Activated CD8-positive, alpha-beta T cell treated with anti-CD3 and anti-CD28 coated beads for 36 hours (primary cell): ENCODE measurements at regions not wholly inside any gene's neighbourhood (a gene's known extent, or its start where the extent isn't known, plus 50 kb on each side); places are given as distances from the start of the nearest gene placed in this dataset.
A peak's percentile ranks its signal among the peaks of the same experiment; 100 is the strongest.

Experiments
- ATAC-seq: fragments of 200-7000 bp; cut with Tn5 transposase; one replicate; pipeline ENCODE4 v1.10.0; 2021; ENCODE audit warnings: mild to moderate bottlenecking, moderate library complexity
- CTCF ChIA-PET: fragments of 350-600 bp; sonication (Branson Sonifier 250); formaldehyde crosslinking; loops from one replicate; lab custom pipeline; 2021; ENCODE audit warnings: antibody characterized with exemption; lab: Charles Lee
- POLR2A ChIA-PET: fragments of 350-600 bp; sonication (Branson Sonifier 250); formaldehyde crosslinking; loops from one replicate; lab custom pipeline; 2021; ENCODE audit warnings: antibody characterized with exemption; lab: Charles Lee
- DNase-seq: peaks from one replicate; pipeline ENCODE4 v3.0.0-alpha.2; 2020
- H3K27ac Mint-ChIP-seq: one replicate; pipeline ENCODE4 v1.8.0; 2021; ENCODE audit warnings: mild to moderate bottlenecking, mixed read lengths
- H3K27me3 Mint-ChIP-seq: one replicate; pipeline ENCODE4 v1.8.0; 2021; ENCODE audit warnings: mixed read lengths
- H3K36me3 Mint-ChIP-seq: one replicate; pipeline ENCODE4 v1.8.0; 2021; ENCODE audit warnings: low read depth, mixed read lengths
- H3K4me1 Mint-ChIP-seq: one replicate; pipeline ENCODE4 v1.8.0; 2021; ENCODE audit warnings: low read depth, mixed read lengths
- H3K4me3 Mint-ChIP-seq: one replicate; pipeline ENCODE4 v1.8.0; 2021; ENCODE audit warnings: mild to moderate bottlenecking, moderate library complexity, mixed read lengths
- H3K9me3 Mint-ChIP-seq: one replicate; pipeline ENCODE4 v1.8.0; 2021; ENCODE audit warnings: mixed read lengths
- intact Hi-C: fragments of 100-400 bp; cut with micrococcal nuclease; formaldehyde crosslinking; loops from one replicate; pipeline ENCODE4 v1.10.0; 2022
- TF ChIP-seq, protein P1 (sequence below): fragments of 200-600 bp; IDR thresholded peaks from one replicate; pipeline ENCODE4 v1.8.0; 2022; ENCODE audit warnings: antibody characterized with exemption, mild to moderate bottlenecking

DNA sequence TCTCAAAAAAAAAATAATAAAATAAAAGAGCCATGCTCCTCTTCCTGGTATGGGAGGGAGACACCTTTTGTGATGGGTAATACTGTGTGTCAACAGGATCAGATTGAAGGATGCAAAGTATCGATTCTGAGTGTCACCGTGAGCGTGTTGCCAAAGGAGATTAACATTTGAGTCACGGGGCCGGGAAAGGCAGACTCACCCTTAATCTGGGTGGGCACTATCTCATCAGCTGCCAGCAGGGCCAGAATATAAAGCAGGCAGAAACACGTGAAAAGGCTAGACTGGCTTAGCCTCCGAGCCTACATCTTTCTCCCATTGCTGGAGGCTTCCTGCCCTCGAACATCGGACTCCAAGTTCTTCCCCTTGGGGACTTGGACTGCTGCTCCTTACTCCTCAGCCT is 95.4 kb downstream of the SHOX start:
- Mint-ChIP-seq H3K9me3 (peaks cover 13% of the 10 kb centered on the region), H3K27me3 (no peaks in the 10 kb centered on the region), H3K4me3 (no peak overlapping the region), H3K36me3 (no peaks in the 10 kb centered on the region), H3K4me1 (no peaks in the 10 kb centered on the region), H3K27ac (no peak overlapping the region)
- POLR2A ChIA-PET = no interaction called here
- TF ChIP-seq, protein P1, sequence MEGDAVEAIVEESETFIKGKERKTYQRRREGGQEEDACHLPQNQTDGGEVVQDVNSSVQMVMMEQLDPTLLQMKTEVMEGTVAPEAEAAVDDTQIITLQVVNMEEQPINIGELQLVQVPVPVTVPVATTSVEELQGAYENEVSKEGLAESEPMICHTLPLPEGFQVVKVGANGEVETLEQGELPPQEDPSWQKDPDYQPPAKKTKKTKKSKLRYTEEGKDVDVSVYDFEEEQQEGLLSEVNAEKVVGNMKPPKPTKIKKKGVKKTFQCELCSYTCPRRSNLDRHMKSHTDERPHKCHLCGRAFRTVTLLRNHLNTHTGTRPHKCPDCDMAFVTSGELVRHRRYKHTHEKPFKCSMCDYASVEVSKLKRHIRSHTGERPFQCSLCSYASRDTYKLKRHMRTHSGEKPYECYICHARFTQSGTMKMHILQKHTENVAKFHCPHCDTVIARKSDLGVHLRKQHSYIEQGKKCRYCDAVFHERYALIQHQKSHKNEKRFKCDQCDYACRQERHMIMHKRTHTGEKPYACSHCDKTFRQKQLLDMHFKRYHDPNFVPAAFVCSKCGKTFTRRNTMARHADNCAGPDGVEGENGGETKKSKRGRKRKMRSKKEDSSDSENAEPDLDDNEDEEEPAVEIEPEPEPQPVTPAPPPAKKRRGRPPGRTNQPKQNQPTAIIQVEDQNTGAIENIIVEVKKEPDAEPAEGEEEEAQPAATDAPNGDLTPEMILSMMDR = no peak
- CTCF ChIA-PET = no interaction called here
- intact Hi-C loops = no loop called here
- DNase-seq (no peak), ATAC-seq (no peak)

DNA sequence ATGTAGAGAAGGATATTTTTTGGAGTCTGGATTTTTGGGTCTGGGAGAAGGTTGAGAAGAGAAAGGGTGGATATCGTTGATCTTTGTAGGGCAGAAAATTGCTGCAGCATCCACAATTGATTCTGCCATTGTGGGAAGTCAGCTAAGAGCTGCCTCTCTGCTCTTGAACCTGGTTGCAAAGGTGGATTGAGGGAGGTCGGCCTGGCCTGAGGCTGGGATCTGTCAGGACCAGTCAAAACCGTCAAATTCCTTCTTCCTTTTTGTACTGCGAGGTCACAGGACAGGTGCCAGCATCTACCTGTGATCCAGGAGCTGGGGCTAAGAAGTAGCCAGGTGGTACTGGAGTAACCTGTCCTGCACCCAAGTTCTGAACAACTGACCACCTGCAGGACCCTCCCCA is 93.7 kb downstream of the SHOX start:
- intact Hi-C loops = no loop called here
- Mint-ChIP-seq H3K27ac (no peak overlapping the region), H3K27me3 (no peaks in the 10 kb centered on the region), H3K9me3 (peaks cover 15% of the 10 kb centered on the region), H3K4me3 (no peak overlapping the region), H3K4me1 (no peaks in the 10 kb centered on the region), H3K36me3 (no peaks in the 10 kb centered on the region)
- ChIA-PET POLR2A (no interaction called here), CTCF (no interaction called here)
- TF ChIP-seq, protein P1 = no peak
- ATAC-seq = peak; percentile 27
- DNase-seq = no peak

DNA sequence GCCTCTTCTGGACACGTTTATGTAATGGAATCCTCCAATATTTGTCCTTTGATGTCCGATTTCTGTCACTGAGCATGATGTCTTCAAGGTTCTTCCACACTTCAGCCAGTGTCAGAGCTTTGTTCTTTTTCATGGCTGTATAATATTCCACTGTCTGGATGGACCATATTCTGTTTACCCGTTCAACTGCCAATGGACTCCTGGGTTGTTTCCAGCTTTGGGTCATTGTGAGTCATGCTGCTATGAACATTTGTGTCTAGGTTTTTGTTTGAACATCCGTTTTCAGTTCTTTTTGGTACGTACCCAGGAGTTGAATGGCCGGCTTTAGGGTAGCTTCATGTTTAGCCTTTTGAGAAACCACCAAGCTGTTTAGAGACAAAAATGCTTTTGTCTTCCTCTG is 93.2 kb downstream of the SHOX start:
- ATAC-seq = peak; percentile 20

DNA sequence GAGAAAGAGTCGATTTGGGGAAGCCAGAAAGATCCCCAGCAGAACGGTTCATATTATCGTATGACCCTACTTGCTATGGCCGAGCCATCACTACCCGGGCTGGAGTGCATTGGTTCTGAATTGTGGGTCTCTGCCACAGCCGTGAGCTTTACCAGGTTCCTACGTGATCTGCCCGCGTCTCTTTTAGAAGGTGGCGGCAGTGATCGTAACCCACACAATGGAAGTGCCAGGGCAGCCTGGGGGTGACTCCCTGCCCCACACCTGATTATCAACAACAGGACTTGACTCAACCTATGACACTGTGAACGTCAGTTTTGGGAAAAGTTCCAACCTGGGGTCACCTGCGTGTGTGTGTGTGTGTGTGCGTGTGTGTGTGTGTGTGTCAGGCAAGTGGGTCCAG is 90.8 kb downstream of the SHOX start:
- Mint-ChIP-seq H3K27me3 (no peaks in the 10 kb centered on the region), H3K9me3 (peaks cover 15% of the 10 kb centered on the region), H3K27ac (no peak overlapping the region), H3K36me3 (no peaks in the 10 kb centered on the region), H3K4me1 (no peaks in the 10 kb centered on the region), H3K4me3 (no peak overlapping the region)
- no peak for ATAC-seq
- no peak for DNase-seq
- POLR2A ChIA-PET = no interaction called here
- intact Hi-C loops = no loop called here
- TF ChIP-seq, protein P1 = no peak
- CTCF ChIA-PET = no interaction called here

More for the DNA sequence above, 93.2 kb downstream of the SHOX start:
- Mint-ChIP-seq H3K9me3 (peaks cover 15% of the 10 kb centered on the region), H3K27ac (no peak overlapping the region), H3K4me1 (no peaks in the 10 kb centered on the region), H3K27me3 (no peaks in the 10 kb centered on the region), H3K4me3 (no peak overlapping the region), H3K36me3 (no peaks in the 10 kb centered on the region)
- ChIA-PET CTCF (no interaction called here), POLR2A (no interaction called here)
- TF ChIP-seq, protein P1 = no peak
- DNase-seq = no peak
- intact Hi-C loops = no loop called here

DNA sequence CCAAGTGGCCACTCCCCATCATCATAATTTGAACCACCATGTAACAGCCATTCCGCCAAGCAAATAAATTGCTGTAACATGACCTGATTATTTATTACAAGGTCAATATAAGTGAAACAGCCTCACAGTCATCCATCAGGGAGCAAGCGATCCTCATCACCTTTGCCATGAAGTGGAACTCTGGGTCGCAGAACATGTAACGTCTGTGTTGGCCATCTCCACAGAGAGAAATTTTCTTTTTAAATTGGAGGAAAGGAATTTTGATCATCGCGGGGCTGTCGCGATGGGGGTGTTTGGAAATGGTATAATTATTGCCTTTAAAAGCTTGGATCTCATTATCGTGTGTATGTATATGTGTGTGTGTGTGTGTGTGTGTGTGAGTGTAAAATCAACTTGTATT is 90.2 kb downstream of the SHOX start:
- POLR2A ChIA-PET = no interaction called here
- Mint-ChIP-seq H3K9me3 (peaks cover 15% of the 10 kb centered on the region), H3K4me1 (no peaks in the 10 kb centered on the region), H3K36me3 (no peaks in the 10 kb centered on the region), H3K27me3 (no peaks in the 10 kb centered on the region), H3K27ac (no peak overlapping the region), H3K4me3 (no peak overlapping the region)
- intact Hi-C loops = no loop called here
- TF ChIP-seq, protein P1 = no peak
- ATAC-seq (no peak), DNase-seq (no peak)
- CTCF ChIA-PET = no interaction called here
